NT2/D1 (cell line): ENCODE measurements at regions not wholly inside any gene's neighbourhood (a gene's known extent, or its start where the extent isn't known, plus 50 kb on each side); places are given as distances from the start of the nearest gene placed in this dataset.

Source experiments
- DNase-seq: peaks from one replicate; pipeline ENCODE4 v3.0.0-alpha.2; 2011; ENCODE audit warnings: low read depth, low spot score
- H3K27me3 ChIP-seq: 2 replicates; pipeline ENCODE4 v1.6.0; 2011; ENCODE audit warnings: mild to moderate bottlenecking; ENCODE audit not compliant: insufficient read length, insufficient read depth
- H3K36me3 ChIP-seq: 2 replicates; pipeline ENCODE4 v1.6.1; 2011; ENCODE audit warnings: mild to moderate bottlenecking, low read length, mixed read lengths; ENCODE audit not compliant: insufficient read depth, insufficient read length
- H3K4me1 ChIP-seq: 2 replicates; pipeline ENCODE4 v1.5.1; 2011; ENCODE audit not compliant: insufficient read depth, insufficient read length
- H3K4me3 ChIP-seq: 2 replicates; pipeline ENCODE4 v1.5.1; 2011; ENCODE audit warnings: low read depth; ENCODE audit not compliant: insufficient read length
- H3K9ac ChIP-seq: 2 replicates; pipeline ENCODE4 v1.6.0; 2011; ENCODE audit warnings: low read depth; ENCODE audit not compliant: insufficient read length
- H3K9me3 ChIP-seq: 2 replicates; pipeline ENCODE4 v1.5.1; 2011; ENCODE audit warnings: mild to moderate bottlenecking, low read length; ENCODE audit not compliant: insufficient read depth
- SUZ12 ChIP-seq: IDR thresholded peaks from 2 replicates; pipeline ENCODE4 v1.6.1; 2011; ENCODE audit not compliant: insufficient read length, insufficient read depth; ENCODE audit errors: extremely low read depth
- YY1 ChIP-seq: IDR thresholded peaks from 2 replicates; pipeline ENCODE4 v1.6.1; 2011; ENCODE audit not compliant: insufficient read length, insufficient read depth
- ZNF274 ChIP-seq: IDR thresholded peaks from 2 replicates; pipeline ENCODE4 v1.6.1; 2011; ENCODE audit warnings: mild to moderate bottlenecking, low read depth, low read length

GRCh38 chr15:46450810-46451182, 816.0 kb downstream of the SQOR start:
- no peak overlapping the region for H3K9ac ChIP-seq
- H3K4me3 ChIP-seq: no peak overlapping the region
- TF ChIP-seq SUZ12: no peak
- TF ChIP-seq ZNF274: no peak
- TF ChIP-seq YY1: no peak
- no peaks in the 10 kb centered on the region for H3K27me3 ChIP-seq
- no peaks in the 10 kb centered on the region for H3K4me1 ChIP-seq
- no peak for DNase-seq
- H3K36me3 ChIP-seq: no peaks in the 10 kb centered on the region
- H3K9me3 ChIP-seq: no peaks in the 10 kb centered on the region

GRCh38 chr15:46452297-46452820, 817.5 kb downstream of the SQOR start:
- H3K9me3 ChIP-seq: no peaks in the 10 kb centered on the region
- no peaks in the 10 kb centered on the region for H3K4me1 ChIP-seq
- no peak overlapping the region for H3K4me3 ChIP-seq
- no peaks in the 10 kb centered on the region for H3K36me3 ChIP-seq
- no peaks in the 10 kb centered on the region for H3K27me3 ChIP-seq
- TF ChIP-seq ZNF274 (no peak), SUZ12 (no peak), YY1 (no peak)
- no peak for DNase-seq
- H3K9ac ChIP-seq: no peak overlapping the region

- DNase-seq: no peak
- no peak overlapping the region for H3K4me3 ChIP-seq
- no peak overlapping the region for H3K9ac ChIP-seq
- TF ChIP-seq SUZ12: no peak
- TF ChIP-seq YY1: no peak
- no peak for TF ChIP-seq ZNF274
- no peaks in the 10 kb centered on the region for H3K27me3 ChIP-seq
- H3K4me1 ChIP-seq: no peaks in the 10 kb centered on the region
- no peaks in the 10 kb centered on the region for H3K9me3 ChIP-seq
- H3K36me3 ChIP-seq: no peaks in the 10 kb centered on the region
Measured at GRCh38 chr15:46456456-46456855, 821.6 kb downstream of the SQOR start.

GRCh38 chr15:46460431-46461094, 825.7 kb downstream of the SQOR start:
- Histone ChIP-seq H3K36me3 (no peaks in the 10 kb centered on the region), H3K4me3 (no peak overlapping the region), H3K9me3 (no peaks in the 10 kb centered on the region), H3K9ac (no peak overlapping the region), H3K4me1 (no peaks in the 10 kb centered on the region), H3K27me3 (no peaks in the 10 kb centered on the region)
- DNase-seq: no peak
- TF ChIP-seq SUZ12 (no peak), ZNF274 (no peak), YY1 (no peak)

GRCh38 chr15:46461416-46461815, 826.6 kb downstream of the SQOR start:
- H3K9ac ChIP-seq: no peak overlapping the region
- TF ChIP-seq YY1 (no peak), ZNF274 (no peak), SUZ12 (no peak)
- H3K9me3 ChIP-seq: no peaks in the 10 kb centered on the region
- no peaks in the 10 kb centered on the region for H3K4me1 ChIP-seq
- no peak for DNase-seq
- H3K4me3 ChIP-seq: no peak overlapping the region
- H3K36me3 ChIP-seq: no peaks in the 10 kb centered on the region
- H3K27me3 ChIP-seq: no peaks in the 10 kb centered on the region

GRCh38 chr15:46467041-46467440, 832.2 kb downstream of the SQOR start:
- TF ChIP-seq SUZ12 (no peak), ZNF274 (no peak), YY1 (no peak)
- no peak overlapping the region for H3K9ac ChIP-seq
- no peak for DNase-seq
- no peaks in the 10 kb centered on the region for H3K27me3 ChIP-seq
- H3K4me3 ChIP-seq: no peak overlapping the region
- no peaks in the 10 kb centered on the region for H3K4me1 ChIP-seq
- no peaks in the 10 kb centered on the region for H3K9me3 ChIP-seq
- no peaks in the 10 kb centered on the region for H3K36me3 ChIP-seq

GRCh38 chr15:46471096-46471495, 836.3 kb downstream of the SQOR start:
- no peaks in the 10 kb centered on the region for H3K36me3 ChIP-seq
- no peak overlapping the region for H3K9ac ChIP-seq
- no peaks in the 10 kb centered on the region for H3K4me1 ChIP-seq
- no peaks in the 10 kb centered on the region for H3K9me3 ChIP-seq
- no peak for DNase-seq
- TF ChIP-seq ZNF274 (no peak), SUZ12 (no peak), YY1 (no peak)
- no peak overlapping the region for H3K4me3 ChIP-seq
- H3K27me3 ChIP-seq: no peaks in the 10 kb centered on the region
